Skeletal muscle cell (primary cell): ENCODE measurements at regions not wholly inside any gene's neighbourhood (a gene's known extent, or its start where the extent isn't known, plus 50 kb on each side); places are given as distances from the start of the nearest gene placed in this dataset.
"Not testable (repeated sequence)": the region's sequence is repeated elsewhere in the genome, so short reads cannot be mapped to it uniquely, and the experiment has no call there.

Experiments
- DNase-seq: peaks from one replicate; pipeline ENCODE4 v3.0.0-alpha.2; 2010; ENCODE audit warnings: low read depth
- H3K4me3 ChIP-seq: 2 replicates; pipeline ENCODE4 v1.5.1; 2011; ENCODE audit warnings: low read depth, mild to moderate bottlenecking, control low read depth, low read length, moderate library complexity

- no peak for DNase-seq
- H3K4me3 ChIP-seq = no peak overlapping the region
Measured at GRCh38 chr1:215397843-215398242, 169.3 kb upstream of the KCTD3 start.

GRCh38 chr1:215399787-215400186 lies 167.3 kb upstream of the KCTD3 start:
- no peak overlapping the region for H3K4me3 ChIP-seq
- no peak for DNase-seq

- no peak for DNase-seq
- H3K4me3 ChIP-seq = no peak overlapping the region
Measured at GRCh38 chr1:215400741-215401140, 166.4 kb upstream of the KCTD3 start.

GRCh38 chr1:215402147-215402546 lies 165.0 kb upstream of the KCTD3 start:
- no peak for DNase-seq
- H3K4me3 ChIP-seq = no peak overlapping the region

GRCh38 chr1:215405211-215405610 lies 161.9 kb upstream of the KCTD3 start:
- H3K4me3 ChIP-seq = no peak overlapping the region
- peak; percentile 20 for DNase-seq

GRCh38 chr1:215406927-215407326 lies 160.2 kb upstream of the KCTD3 start:
- H3K4me3 ChIP-seq = no peak overlapping the region
- no peak for DNase-seq

- no peak overlapping the region for H3K4me3 ChIP-seq
- DNase-seq = no peak
Measured at GRCh38 chr1:215407575-215407974, 159.5 kb upstream of the KCTD3 start.

- not testable (repeated sequence) for DNase-seq, H3K4me3 ChIP-seq
Measured at GRCh38 chr1:215409546-215409945, 157.6 kb upstream of the KCTD3 start.

- H3K4me3 ChIP-seq, DNase-seq: not testable (repeated sequence)
Measured at GRCh38 chr1:215415521-215415920, 151.6 kb upstream of the KCTD3 start.

GRCh38 chr1:215416497-215416896 lies 150.6 kb upstream of the KCTD3 start:
- DNase-seq = no peak
- no peak overlapping the region for H3K4me3 ChIP-seq

- H3K4me3 ChIP-seq = no peak overlapping the region
- no peak for DNase-seq
Measured at GRCh38 chr1:215417122-215417521, 150.0 kb upstream of the KCTD3 start.

GRCh38 chr1:215418876-215419447 lies 148.1 kb upstream of the KCTD3 start:
- no peak for DNase-seq
- H3K4me3 ChIP-seq = no peak overlapping the region

- no peak overlapping the region for H3K4me3 ChIP-seq
- DNase-seq = no peak
Measured at GRCh38 chr1:215421744-215422143, 145.4 kb upstream of the KCTD3 start.

- no peak for DNase-seq
- H3K4me3 ChIP-seq = no peak overlapping the region
Measured at GRCh38 chr1:215423288-215423687, 143.8 kb upstream of the KCTD3 start.

- H3K4me3 ChIP-seq = no peak overlapping the region
- DNase-seq = no peak
Measured at GRCh38 chr1:215425138-215425537, 142.0 kb upstream of the KCTD3 start.

- H3K4me3 ChIP-seq = no peak overlapping the region
- DNase-seq = no peak
Measured at GRCh38 chr1:215426101-215426500, 141.0 kb upstream of the KCTD3 start.

- DNase-seq = not testable (repeated sequence)
Measured at GRCh38 chr1:215432483-215433227, 134.4 kb upstream of the KCTD3 start.

GRCh38 chr1:215433237-215433636 lies 133.9 kb upstream of the KCTD3 start:
- no peak overlapping the region for H3K4me3 ChIP-seq
- no peak for DNase-seq

More at GRCh38 chr1:215432483-215433227, 134.4 kb upstream of the KCTD3 start:
- not testable (repeated sequence) for H3K4me3 ChIP-seq

GRCh38 chr1:215439549-215439948 lies 127.6 kb upstream of the KCTD3 start:
- H3K4me3 ChIP-seq = no peak overlapping the region
- no peak for DNase-seq

- no peak overlapping the region for H3K4me3 ChIP-seq
- no peak for DNase-seq
Measured at GRCh38 chr1:215444715-215445414, 122.2 kb upstream of the KCTD3 start.

- not testable (repeated sequence) for DNase-seq, H3K4me3 ChIP-seq
Measured at GRCh38 chr1:215448014-215448413, 119.1 kb upstream of the KCTD3 start.
